ENCODE measurements at regions not wholly inside any gene's neighbourhood (a gene's known extent, or its start where the extent isn't known, plus 50 kb on each side); places are given as distances from the start of the nearest gene placed in this dataset.
"Not testable (repeated sequence)": the region's sequence is repeated elsewhere in the genome, so short reads cannot be mapped to it uniquely, and the experiment has no call there.

- not testable (repeated sequence) for TF ChIP-seq POLR2AphosphoS5 (IDR thresholded peaks at IDR 0.05; ENCODE audit: borderline replicate concordance, low read depth, low read length); EZH2 (IDR thresholded peaks at IDR 0.05); FOXP2 (optimal IDR thresholded peaks at IDR 0.05; ENCODE audit: control extremely low read depth, extremely low read length, insufficient read depth)
Observed at GRCh38 chr1:224022249-224022970, 91.5 kb upstream of the FBXO28 start.
